ENCODE measurements at regions not wholly inside any gene's neighbourhood (a gene's known extent, or its start where the extent isn't known, plus 50 kb on each side); places are given as distances from the start of the nearest gene placed in this dataset.
"Not testable (repeated sequence)": the region's sequence is repeated elsewhere in the genome, so short reads cannot be mapped to it uniquely, and the experiment has no call there.

- no peak for DNase-seq
Measured at GRCh38 chr3:24545887-24546286, 51.2 kb upstream of the THRB start.

GRCh38 chr3:24548278-24548677 is 53.6 kb upstream of the THRB start:
- DNase-seq, result no peak

GRCh38 chr3:24550588-24550987 is 55.9 kb upstream of the THRB start:
- no peak for DNase-seq

GRCh38 chr3:24551626-24552025 is 57.0 kb upstream of the THRB start:
- DNase-seq, result no peak

GRCh38 chr3:24562895-24563294 is 68.2 kb upstream of the THRB start:
- no peak for DNase-seq

- DNase-seq, result no peak
Measured at GRCh38 chr3:24565053-24565452, 70.4 kb upstream of the THRB start.

- no peak for DNase-seq
Measured at GRCh38 chr3:24565656-24566055, 71.0 kb upstream of the THRB start.

GRCh38 chr3:24566927-24567326 is 72.3 kb upstream of the THRB start:
- DNase-seq, result no peak

GRCh38 chr3:24572409-24572808 is 77.8 kb upstream of the THRB start:
- DNase-seq, result not testable (repeated sequence)

GRCh38 chr3:24573576-24573975 is 78.9 kb upstream of the THRB start:
- DNase-seq, result no peak

- no peak for DNase-seq
Measured at GRCh38 chr3:24578324-24578723, 83.7 kb upstream of the THRB start.

- no peak for DNase-seq
Measured at GRCh38 chr3:24578951-24579421, 84.3 kb upstream of the THRB start.

GRCh38 chr3:24582431-24583403 is 88.1 kb upstream of the THRB start:
- DNase-seq, result no peak

- no peak for DNase-seq
Measured at GRCh38 chr3:24586920-24587319, 92.3 kb upstream of the THRB start.

GRCh38 chr3:24588629-24589512 is 94.2 kb upstream of the THRB start:
- DNase-seq, result no peak

GRCh38 chr3:24589513-24589851 is 94.8 kb upstream of the THRB start:
- no peak for DNase-seq

GRCh38 chr3:24589931-24590880 is 95.6 kb upstream of the THRB start:
- no peak for DNase-seq

GRCh38 chr3:24591191-24591590 is 96.5 kb upstream of the THRB start:
- no peak for DNase-seq

GRCh38 chr3:24591661-24592555 is 97.3 kb upstream of the THRB start:
- no peak for DNase-seq

- DNase-seq, result no peak
Measured at GRCh38 chr3:24594161-24594560, 99.5 kb upstream of the THRB start.

GRCh38 chr3:24595796-24596195 is 101.1 kb upstream of the THRB start:
- no peak for DNase-seq

Data from activated CD8-positive, alpha-beta memory T cell treated with anti-CD3 and anti-CD28 coated beads for 24 hours (primary cell).